Neutrophil (primary cell): ENCODE measurements at regions not wholly inside any gene's neighbourhood (a gene's known extent, or its start where the extent isn't known, plus 50 kb on each side); places are given as distances from the start of the nearest gene placed in this dataset.

Experiments
- H3K27ac ChIP-seq: fragments of 200-600 bp; sonication (generic); 2 replicates; pipeline ENCODE4 v1.5.1; 2016; ENCODE audit warnings: mild to moderate bottlenecking, moderate library complexity
- H3K27me3 ChIP-seq: fragments of 200-600 bp; sonication (generic); 2 replicates; pipeline ENCODE4 v1.6.0; 2016; ENCODE audit warnings: mild to moderate bottlenecking
- H3K36me3 ChIP-seq: fragments of 200-600 bp; sonication (generic); 2 replicates; pipeline ENCODE4 v1.5.1; 2017
- H3K4me1 ChIP-seq, 2 experiments: fragments of 200-600 bp in 1 of 2; sonication (generic) in 1 of 2; 1 replicate in 1 of 2; 2 replicates in 1 of 2; pipeline versions ENCODE4 v1.5.1 to v1.6.1; 2013 to 2016; ENCODE audit warnings: low read depth in 1 of 2, low read length in 1 of 2, mild to moderate bottlenecking in 1 of 2, moderate library complexity in 1 of 2; ENCODE audit not compliant: control insufficient read depth in 1 of 2, insufficient read depth in 1 of 2
- H3K4me3 ChIP-seq, 2 experiments: fragments of 200-600 bp in 1 of 2; sonication (generic) in 1 of 2; 1 replicate in 1 of 2; 2 replicates in 1 of 2; pipeline ENCODE4 v1.5.1; 2013 to 2016; ENCODE audit warnings: low read depth in 1 of 2, low read length in 1 of 2, mild to moderate bottlenecking in 1 of 2, moderate library complexity in 1 of 2
- H3K9me3 ChIP-seq: fragments of 200-600 bp; sonication (generic); 2 replicates; pipeline ENCODE4 v1.5.1; 2016
- TF ChIP-seq, protein P1 (sequence below): fragments of 200-600 bp; sonication (generic); IDR thresholded peaks from 2 replicates; pipeline ENCODE4 v1.5.1; 2016; ENCODE audit warnings: antibody characterized with exemption

DNA sequence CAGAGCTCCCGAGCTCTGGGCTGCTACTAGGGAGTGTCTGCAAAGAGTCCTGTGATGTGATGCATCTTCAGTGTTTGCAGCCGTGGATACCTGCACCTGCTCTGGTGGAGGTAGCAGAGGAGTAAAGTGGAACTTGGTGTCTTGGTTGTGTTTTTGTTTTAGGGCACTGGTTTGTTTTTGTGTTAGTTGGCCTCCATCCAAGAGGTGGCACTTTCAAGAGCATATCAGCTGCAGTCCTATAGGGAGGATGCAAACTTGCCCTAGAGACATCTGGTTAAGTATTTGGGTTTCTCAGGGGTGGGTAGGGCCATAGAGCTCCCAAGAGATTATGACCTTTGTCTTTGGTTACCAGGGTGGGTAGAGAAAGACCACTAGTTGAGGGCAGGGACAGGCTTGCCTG is 1249.0 kb upstream of the FAM98A start:
- TF ChIP-seq, protein P1, sequence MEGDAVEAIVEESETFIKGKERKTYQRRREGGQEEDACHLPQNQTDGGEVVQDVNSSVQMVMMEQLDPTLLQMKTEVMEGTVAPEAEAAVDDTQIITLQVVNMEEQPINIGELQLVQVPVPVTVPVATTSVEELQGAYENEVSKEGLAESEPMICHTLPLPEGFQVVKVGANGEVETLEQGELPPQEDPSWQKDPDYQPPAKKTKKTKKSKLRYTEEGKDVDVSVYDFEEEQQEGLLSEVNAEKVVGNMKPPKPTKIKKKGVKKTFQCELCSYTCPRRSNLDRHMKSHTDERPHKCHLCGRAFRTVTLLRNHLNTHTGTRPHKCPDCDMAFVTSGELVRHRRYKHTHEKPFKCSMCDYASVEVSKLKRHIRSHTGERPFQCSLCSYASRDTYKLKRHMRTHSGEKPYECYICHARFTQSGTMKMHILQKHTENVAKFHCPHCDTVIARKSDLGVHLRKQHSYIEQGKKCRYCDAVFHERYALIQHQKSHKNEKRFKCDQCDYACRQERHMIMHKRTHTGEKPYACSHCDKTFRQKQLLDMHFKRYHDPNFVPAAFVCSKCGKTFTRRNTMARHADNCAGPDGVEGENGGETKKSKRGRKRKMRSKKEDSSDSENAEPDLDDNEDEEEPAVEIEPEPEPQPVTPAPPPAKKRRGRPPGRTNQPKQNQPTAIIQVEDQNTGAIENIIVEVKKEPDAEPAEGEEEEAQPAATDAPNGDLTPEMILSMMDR, result no peak

DNA sequence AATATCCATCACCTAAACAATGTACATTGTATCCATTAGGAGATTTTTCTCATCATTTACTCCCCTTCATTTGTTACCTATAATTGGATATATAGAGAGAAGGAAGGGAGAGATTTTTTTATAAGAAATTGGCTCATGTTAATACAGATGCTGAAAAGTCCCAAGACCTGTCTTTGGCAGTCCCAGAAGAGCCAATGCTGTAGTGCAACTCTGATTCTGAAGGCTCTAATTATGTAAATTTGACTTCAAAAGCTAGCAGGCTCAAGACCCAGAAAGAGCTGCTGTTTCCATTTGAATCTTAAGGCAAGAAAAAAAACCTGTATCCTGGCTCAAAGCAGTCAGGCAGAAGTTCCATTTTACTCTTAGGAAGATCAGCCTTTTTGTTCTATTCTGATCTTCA is 1245.5 kb upstream of the FAM98A start:
- Histone ChIP-seq H3K27ac (no peak overlapping the region), H3K9me3 (no peaks in the 10 kb centered on the region), H3K27me3 (no peaks in the 10 kb centered on the region), H3K4me3 (no peak overlapping the region), H3K4me1 (no peaks in the 10 kb centered on the region), H3K36me3 (no peaks in the 10 kb centered on the region)
- TF ChIP-seq, protein P1, result no peak

More for the DNA sequence above, 1249.0 kb upstream of the FAM98A start:
- Histone ChIP-seq H3K9me3 (no peaks in the 10 kb centered on the region), H3K4me1 (no peaks in the 10 kb centered on the region), H3K27me3 (no peaks in the 10 kb centered on the region), H3K4me3 (no peak overlapping the region), H3K36me3 (no peaks in the 10 kb centered on the region), H3K27ac (no peak overlapping the region)

DNA sequence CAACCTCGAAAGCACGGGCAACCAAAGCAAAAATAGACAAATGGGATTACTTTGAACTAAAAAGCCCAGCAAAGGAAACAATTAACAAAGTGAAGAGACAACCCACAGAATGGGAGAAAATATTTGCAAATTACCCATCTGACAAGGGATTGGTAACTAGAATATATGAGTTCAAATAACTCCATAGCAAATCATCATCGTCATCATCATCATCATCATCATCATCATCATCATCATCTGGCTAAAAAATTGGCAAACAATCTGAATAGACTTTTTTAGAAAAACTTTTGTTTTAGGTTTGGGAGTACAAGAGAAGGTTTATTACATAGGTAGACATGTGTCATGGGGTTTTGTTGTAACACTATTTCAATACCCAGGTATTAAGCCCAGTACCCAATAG is 1239.3 kb upstream of the FAM98A start:
- H3K9me3 ChIP-seq, result no peaks in the 10 kb centered on the region
- TF ChIP-seq, protein P1, result no peak
- no peak overlapping the region for H3K4me3 ChIP-seq
- H3K27me3 ChIP-seq, result no peaks in the 10 kb centered on the region
- H3K4me1 ChIP-seq, result no peaks in the 10 kb centered on the region
- H3K36me3 ChIP-seq, result no peaks in the 10 kb centered on the region
- H3K27ac ChIP-seq, result no peak overlapping the region

DNA sequence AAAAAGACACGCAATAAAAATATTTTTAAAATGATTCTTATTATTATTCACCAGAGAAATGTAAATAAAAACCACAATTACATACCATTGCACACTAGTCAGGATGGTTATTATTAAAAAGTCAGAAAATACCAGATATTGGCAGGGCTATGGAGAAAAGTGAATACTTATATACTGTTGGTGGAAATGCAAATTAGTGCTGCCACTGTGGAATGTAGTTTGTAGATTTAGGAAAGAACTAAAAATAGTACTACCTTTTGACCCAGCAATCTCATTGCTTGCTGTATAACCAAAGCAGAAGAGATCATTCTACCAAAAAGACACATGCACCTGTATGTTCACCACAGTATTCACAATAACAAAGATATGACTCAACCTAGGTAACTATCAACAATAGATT is 1237.3 kb upstream of the FAM98A start:
- TF ChIP-seq, protein P1, result no peak
- Histone ChIP-seq H3K4me3 (no peak overlapping the region), H3K9me3 (no peaks in the 10 kb centered on the region), H3K27me3 (no peaks in the 10 kb centered on the region), H3K4me1 (no peaks in the 10 kb centered on the region), H3K36me3 (no peaks in the 10 kb centered on the region), H3K27ac (no peak overlapping the region)

DNA sequence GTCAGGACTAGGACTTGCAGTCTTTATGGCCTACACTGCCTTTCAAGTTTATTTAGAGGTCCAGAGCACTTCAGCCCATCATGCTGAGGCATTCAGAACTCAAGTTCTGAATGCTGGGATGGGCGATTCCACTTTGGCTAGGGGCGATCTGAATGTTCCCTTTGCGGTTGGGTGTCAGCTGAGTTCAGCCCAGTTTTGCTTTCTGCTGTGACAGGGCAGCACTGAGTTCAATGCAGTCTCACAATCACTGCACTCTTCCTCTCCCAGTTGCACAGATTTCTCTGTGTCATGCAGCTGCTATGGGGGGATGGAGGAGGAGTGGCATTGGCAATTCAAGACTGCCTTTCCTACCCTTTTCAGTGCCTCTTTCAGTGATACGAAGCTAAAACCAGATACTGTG is 1232.0 kb upstream of the FAM98A start:
- TF ChIP-seq, protein P1, result no peak
- no peak overlapping the region for H3K4me3 ChIP-seq
- H3K27ac ChIP-seq, result no peak overlapping the region
- no peaks in the 10 kb centered on the region for H3K9me3 ChIP-seq
- no peaks in the 10 kb centered on the region for H3K36me3 ChIP-seq
- no peaks in the 10 kb centered on the region for H3K4me1 ChIP-seq
- no peaks in the 10 kb centered on the region for H3K27me3 ChIP-seq

DNA sequence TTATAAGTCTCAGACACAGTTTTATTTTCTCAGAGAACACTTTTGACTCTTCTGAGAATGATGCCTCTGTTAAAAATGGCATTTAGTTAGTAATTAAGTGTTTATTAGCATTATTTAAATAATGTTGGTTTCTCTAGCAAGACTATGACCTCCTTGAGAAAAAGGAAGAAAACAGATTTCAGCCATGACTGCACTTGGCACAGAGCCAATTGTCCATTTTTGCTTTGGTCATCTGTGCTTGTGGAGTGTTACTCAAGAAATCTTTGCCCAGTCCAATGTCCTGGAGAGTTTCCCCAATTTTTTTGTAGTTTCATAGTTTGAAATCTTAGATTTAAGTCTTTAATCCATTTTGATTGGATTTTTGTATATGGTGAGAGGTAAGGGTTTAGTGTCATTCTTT is 1229.4 kb upstream of the FAM98A start:
- H3K27me3 ChIP-seq, result no peaks in the 10 kb centered on the region
- H3K27ac ChIP-seq, result no peak overlapping the region
- TF ChIP-seq, protein P1, result no peak
- H3K36me3 ChIP-seq, result no peaks in the 10 kb centered on the region
- H3K4me1 ChIP-seq, result no peaks in the 10 kb centered on the region
- no peak overlapping the region for H3K4me3 ChIP-seq
- H3K9me3 ChIP-seq, result no peaks in the 10 kb centered on the region
